NCI-H510A (cell line): ENCODE measurements at regions not wholly inside any gene's neighbourhood (a gene's known extent, or its start where the extent isn't known, plus 50 kb on each side); places are given as distances from the start of the nearest gene placed in this dataset.
"Not testable (repeated sequence)": the region's sequence is repeated elsewhere in the genome, so short reads cannot be mapped to it uniquely, and the experiment has no call there.

Source experiments
- DNase-seq: peaks from one replicate; lab custom pipeline; 2025; lab: John Stamatoyannopoulos, UW

DNA sequence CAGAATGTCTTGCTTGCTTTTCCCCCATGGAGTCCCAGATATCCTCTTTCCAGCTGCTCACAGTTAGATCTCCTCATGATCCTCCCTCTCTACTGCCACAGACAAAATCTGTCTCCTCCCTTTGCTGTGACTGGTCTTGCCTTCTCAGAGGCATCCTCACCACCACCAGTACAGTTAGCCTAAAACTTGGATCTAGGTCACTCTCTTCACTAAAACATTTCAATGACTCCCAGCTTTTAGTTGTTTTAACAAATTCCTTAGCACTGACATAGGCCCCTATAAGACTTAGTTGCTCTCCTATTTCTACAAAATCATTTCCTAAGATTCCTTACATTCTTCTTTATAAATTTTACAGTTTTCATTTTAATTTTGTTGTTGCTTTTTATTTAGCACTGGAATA lies 734.2 kb upstream of the CHAC2 start:
- DNase-seq, result no peak

DNA sequence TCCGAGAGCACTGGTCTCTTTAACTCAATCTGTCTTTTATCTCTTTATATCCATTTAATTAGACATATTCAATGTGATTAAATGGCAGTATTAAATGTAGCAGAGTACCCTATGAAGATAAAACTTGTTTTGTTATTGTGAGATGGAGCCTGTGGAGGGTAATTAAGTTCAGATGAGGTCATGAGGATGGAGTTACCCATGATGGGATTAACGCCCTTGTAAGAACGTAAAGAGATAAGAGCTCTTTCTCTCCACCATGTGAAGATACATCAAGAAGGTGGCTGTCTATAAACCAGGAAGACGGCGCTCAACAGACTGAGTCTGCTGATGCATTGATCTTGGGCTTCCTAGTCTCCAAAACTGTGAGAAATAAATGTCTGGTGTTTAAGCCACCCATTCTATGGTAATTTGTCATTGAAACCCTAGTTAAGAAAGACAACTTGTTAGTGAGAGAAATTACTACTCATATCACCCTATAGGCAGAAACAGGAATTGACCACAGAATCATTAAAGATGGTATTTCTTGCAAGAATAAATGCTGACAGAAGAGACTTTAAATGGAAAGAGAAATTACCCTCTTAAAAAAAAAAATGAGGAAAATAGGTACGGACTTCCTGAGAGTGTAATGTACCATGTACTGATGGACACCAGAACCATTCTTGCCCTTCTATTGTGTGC lies 738.7 kb upstream of the CHAC2 start:
- no peak for DNase-seq

DNA sequence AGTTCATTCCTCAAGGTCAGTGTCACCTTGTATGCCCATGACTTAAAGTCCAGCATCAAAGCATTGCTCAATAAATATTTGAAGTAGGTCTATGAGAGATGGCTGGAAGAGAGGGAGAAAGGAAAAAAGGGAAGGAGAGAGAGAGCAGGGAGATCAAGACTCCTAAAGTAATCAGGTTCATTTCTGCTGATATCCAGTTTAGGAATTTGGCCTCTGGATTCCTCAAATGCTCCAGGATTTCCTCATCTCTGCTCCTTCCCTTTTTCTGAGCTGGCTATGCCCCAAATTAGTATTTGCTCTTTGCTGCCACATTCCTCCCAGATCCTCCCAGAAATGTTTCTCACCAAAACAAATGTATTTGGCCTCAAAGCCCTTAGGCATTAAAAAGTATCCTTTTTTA lies 739.4 kb upstream of the CHAC2 start:
- DNase-seq, result no peak

DNA sequence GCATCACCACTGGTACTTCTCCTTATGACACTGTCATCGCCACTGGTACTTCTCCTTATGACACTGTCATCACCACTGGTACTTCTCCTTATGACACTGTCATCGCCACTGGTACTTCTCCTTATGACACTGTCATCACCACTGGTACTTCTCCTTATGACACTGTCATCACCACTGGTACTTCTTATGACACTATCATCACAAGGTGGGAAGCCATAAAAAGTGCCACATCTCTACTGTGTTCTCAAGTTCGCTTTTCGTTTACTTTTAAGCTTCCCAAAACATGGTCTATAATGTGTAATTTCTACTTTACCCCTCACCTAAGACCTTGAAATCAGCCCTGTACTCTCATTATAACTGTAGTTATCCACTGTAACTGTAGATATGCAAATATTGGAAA lies 745.4 kb upstream of the CHAC2 start:
- not testable (repeated sequence) for DNase-seq

DNA sequence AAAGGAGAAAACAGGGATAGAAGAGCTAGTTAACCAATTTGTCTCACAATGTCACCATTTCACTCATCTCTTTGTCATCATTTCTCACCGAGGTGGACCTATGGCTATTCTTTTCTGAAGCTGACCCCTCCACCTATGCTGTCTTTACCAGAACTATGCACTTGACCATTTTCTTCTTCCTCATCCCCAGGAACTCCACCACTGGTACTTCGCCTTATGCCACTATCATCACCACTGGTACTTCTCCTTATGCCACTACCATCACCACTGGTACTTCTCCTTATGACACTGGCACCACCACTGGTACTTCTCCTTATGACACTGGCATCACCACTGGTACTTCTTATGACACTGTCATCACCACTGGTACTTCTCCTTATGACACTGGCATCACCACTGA lies 745.8 kb upstream of the CHAC2 start:
- DNase-seq, result no peak

DNA sequence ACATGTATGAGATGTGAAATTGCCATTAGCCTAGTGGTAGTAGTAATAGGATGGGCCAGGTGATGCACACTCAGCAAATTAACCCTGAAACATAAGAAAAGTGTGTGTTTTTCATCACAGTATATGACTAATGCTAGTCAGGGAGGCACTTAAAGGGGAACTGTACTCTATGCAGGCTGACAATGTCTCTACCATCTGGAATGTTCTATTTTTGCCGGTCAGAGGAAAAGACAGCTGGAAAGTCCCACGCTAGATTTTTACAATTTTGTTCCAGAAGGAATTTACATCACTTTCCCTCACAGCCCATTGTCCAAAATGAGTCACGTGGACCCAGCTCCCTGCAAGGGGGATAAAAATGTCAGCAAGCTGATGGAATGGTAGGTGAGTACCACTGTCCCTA lies 746.3 kb upstream of the CHAC2 start:
- DNase-seq, result no peak

DNA sequence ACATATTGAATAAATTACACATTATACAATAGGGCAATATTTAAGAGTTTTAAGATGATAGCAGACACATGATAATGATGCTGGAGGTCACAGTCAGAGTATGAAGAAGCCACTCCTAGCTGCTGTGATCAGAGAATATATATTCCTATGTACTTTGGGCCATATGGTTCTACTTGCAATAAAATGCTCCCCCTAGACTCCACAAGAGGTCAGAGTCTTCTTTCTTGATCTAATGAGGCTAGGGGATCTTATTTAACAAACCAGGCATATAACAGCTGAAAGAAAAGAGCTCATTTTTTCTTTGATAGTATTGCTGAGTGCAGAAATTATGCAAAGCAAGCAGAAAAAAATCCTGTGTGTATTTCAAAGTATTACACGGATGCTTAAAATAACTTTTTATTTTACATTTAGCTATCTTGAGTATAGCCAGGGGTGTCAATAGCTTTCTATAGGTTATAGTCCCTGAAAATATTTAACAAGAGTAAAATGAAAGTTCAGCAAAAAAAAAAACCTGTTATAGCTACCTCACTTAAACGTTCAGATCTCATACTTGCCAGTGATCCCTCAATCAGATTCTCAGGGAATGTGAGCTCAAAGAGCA lies 748.7 kb upstream of the CHAC2 start:
- DNase-seq, result no peak

DNA sequence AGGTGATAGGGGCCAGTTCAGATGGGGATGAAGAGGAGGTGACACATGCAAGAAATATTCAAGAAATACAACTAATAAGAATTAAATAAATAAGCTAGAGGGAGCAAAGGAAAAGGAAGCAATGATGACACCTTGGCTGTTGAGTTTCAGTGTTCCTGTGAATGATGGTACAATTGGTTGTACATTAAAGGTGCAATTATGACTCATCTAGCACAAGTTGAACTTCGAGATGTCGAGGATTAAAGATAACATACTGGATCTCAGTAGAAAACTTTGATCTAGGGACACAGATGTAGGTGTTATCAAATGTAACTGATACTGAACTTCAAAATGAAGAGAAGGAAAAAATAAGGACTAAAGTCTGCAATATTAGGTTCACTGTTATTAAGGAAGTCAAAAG lies 760.6 kb upstream of the CHAC2 start:
- no peak for DNase-seq

DNA sequence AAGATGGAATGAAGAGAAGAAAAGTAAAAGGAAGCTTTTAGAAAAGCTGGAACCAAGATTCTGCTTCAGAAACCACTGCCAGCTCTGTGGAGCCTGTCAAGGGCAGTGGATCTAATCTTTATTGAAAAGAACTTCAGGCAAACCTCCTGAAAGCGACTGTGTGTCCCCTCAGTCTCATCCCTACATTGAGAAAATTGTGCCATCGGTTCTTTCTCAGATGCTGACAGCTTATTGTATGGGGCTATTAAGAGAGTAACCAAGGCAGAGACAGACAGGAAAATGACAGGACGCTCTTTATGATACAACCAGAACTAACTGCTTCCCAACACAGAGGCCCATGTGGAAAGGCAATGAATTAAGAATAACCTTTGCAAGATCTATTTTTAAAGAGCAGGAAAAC lies 763.2 kb upstream of the CHAC2 start:
- no peak for DNase-seq

DNA sequence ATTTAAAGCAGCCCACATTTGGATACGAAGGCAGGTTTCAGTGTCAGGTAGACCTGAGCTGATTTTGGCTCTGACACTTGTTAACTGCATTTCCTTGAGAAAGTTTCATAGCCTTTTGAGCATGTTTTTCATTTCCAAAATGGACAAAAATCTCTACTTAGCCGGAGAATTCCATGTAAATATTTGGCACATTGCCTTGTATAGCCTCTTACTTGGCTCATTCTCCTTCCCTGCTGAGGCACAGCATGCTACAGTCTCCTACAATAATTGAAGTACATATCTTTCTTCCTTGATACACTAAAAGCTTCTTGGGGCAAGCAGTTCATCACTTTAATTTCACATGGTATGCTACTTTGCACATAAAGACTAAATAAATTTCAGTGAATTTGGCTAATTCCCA lies 772.2 kb upstream of the CHAC2 start:
- no peak for DNase-seq

DNA sequence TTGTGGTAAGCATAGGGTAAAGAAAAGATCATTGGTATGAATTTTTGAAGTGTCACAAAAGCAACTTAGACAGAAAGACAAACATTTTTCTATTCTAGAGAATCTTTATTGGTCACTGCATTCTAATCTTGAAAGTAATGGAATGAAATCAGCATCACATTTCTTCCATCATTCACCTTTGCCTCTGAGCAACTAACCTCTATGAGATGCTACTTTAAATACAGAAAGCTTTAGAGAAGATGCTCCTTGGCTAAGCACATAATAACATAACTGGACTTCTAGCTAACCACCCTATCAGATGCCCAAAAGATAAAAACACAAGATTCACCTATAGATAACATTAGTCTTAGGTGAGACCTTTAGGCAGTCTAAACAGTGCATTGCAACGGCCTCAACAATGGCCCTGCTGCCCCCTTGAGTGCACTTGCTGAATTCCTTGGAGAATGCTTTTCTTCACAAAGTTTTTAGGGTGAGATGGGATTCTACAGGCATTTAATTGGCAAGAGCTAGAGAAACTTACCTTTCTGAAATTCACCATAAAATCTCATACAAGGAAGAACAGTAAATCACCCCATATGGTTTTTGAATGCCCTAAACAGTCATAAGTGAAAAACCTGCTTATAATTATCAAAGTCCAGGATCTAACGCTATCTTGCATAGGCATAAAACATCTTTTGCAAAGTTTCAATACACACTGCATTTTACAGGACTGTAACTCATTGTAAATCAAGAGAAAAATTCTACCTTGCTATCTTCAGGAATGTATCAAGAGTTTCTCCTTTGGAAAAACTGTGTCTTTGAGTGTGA lies 791.3 kb upstream of the CHAC2 start:
- DNase-seq, result no peak

DNA sequence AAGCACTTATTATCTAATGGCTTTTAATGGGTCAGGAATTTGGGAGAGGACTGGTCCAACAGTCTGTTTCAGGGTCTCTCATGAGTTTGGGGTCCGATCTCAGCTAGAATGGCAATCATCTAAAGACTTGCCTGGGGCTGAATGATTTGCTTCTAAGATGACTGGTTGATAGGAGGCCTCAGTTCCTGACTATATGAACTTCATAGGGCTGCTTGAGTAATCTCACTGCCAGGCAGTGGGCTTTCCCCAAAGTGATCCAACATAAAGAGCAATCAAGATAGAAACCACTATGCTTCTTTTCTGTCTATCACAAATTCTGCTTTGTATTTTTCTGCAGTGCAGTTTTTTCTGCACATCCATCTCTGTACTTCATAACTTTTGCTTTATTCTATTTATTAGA lies 793.5 kb upstream of the CHAC2 start:
- no peak for DNase-seq

DNA sequence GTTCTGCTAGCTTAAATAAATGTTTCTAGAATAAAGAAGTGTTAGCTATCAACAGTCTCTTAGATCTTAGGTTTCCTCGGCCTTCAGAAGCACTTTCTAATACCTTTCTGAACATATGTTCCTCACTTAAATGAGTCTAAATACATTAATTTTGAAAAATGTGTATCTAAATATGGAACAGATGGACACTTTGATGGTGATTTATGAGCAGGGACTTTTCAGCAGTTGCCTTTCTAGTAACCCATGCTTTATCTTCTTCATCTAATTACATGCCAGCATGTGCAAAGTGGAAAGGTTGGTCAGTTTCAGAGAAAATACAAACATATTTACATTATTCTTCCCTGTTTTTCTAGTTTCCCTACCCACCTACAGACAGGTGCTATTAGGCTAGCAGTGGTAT lies 797.0 kb upstream of the CHAC2 start:
- no peak for DNase-seq

DNA sequence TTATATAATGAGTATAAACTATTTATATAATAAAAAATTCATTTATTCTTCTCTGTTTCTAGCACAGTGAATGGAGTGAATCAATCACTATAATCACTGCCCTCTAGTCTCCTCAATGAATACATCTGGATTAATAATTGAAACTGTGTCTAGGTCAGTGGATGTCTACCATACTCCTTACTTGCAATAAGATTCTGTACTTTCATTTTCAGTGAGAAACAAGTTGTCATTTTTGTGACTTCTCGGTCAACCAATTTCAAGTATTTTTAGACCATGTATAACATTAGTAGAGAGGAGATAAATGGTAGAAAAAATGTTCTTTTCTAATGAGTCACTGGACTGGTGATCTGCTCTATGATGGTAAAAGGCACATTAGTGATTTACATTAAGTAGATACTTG lies 799.6 kb upstream of the CHAC2 start:
- DNase-seq, result no peak

DNA sequence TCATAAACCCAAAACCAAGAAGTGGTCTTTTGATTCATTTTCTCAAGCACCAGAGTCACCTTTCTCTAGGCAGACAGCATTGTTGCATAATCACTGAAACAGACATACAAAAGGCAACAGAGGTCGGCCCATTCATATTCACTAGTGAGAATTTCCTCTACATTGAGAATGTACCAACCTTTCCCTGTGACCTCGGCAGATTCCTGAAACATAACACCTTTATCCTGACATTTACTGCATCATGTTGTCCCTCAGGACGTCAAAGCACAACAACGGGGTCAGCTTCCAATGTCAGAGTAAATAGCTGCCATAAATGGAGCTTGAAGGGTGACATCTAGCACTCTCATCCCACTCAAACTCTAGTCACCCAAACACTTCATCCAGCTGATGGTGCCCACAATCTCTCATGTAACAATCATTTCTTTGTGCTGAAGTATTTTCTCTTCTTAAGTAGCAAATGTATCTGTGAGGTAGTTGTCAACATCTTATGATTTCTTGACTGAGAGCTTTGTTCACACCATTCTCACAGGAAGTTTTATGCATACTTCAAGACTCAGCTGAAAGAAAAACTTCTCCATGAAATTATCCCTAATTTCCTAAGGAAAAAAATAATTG lies 802.6 kb upstream of the CHAC2 start:
- peak; percentile 6 for DNase-seq

DNA sequence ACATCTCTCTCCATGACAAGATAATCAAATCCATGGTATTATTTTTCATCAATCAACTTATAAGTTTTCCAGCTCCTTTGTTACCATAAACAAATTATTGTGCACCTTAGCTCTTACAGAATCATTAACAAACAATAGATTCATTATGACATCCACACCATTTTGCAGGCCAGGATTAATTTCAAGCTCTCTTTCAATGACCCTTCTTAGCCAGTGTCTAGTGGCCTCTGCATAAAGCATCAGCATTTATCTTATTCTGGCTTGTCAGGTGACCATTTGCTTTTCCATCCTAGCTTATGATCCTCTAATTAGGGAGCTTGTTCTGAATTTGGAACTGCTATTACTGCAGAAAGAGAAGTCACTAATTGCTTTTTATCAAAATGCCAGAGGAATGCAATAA lies 806.2 kb upstream of the CHAC2 start:
- DNase-seq, result no peak

DNA sequence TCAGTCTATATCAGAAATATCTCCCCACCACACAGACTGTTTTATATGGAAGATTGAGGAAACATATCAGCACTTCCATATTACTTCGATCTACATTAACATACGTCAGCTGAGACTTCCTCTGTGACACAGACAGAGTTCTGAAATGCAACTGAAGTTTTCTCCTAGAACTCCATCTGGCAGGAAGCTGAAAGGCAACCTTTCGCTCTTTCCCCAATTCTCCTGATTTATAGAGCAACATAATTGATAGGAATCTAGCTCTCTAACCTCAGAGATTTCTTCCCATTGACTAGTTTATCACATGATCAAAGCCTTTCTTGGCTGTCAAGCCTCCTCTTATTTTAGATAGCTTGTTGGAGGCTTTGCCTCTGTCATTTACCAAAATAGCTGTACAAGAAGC lies 806.7 kb upstream of the CHAC2 start:
- DNase-seq, result no peak

DNA sequence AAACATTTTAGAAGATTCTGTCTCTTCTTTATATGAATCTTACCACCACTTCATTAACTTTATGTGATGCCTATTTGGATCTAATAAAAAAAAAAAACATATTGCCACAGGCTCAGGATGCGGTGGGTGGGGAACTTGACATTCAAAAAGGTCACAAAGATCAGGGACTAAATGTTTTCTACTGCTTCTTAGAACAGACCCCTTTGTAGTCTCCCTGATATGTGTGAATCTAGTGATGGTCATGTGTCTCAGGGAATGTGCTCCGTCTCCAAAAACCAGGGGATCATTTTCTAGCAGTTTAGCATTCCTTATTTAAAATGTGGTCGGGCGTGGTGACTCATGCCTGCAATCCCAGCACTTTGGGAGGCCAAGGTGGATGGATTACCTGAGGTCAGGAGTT lies 807.8 kb upstream of the CHAC2 start:
- no peak for DNase-seq

DNA sequence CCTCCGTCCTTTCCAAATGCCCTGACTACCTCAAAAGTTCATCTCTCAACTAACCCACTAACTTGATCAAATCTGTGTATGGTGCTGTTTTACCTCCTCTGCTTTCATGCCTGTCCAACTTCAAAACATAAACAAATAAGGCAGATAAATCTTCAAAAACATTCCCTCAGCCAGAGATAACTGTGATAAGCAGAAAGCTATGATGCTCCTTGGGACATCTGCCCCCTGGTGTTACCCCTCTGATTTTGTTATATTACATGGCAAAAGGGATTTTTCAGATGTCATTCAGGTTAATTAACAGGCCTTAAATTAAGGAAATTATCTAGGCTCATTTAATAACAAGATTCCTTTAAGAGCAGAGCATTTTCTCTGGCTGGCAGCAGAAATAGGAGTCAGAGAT lies 810.8 kb upstream of the CHAC2 start:
- no peak for DNase-seq

DNA sequence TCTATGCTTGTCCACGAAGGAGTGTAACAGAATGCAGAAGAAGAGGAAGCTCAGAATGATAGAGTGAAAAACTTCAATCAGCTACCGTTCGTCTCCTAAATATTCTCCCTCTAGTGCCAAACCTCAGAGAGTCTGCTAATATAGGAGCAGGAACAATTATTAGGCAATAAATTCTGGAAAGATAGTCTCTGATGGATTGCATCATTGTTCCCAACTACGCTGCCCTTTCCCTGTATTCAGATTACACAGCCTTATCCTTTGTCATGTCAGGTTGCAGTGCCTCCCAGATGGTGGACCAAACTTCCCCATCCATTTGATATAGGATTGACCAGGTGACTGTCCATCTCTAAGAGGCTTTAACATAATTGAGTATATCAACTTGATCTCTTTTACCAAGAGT lies 811.5 kb upstream of the CHAC2 start:
- DNase-seq, result no peak

DNA sequence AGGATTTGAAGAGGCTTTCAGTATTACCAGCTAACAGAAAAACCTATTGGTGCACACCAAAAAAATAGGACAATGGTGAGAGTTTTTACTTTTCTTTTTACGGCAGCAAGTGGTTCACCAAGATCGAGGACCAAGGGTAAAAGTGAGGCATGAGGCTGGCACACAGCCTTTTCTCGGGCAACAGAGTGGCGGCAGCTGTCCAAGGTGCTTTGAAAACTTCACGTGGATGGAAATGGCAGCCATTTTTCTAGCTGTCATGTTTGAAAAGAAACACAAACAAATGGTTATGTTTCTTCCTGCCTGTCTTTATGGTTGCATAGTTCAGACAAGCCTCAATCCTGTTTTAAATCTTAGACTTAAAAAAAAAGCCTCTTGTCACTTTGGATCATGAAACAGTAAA lies 812.5 kb upstream of the CHAC2 start:
- DNase-seq, result no peak

DNA sequence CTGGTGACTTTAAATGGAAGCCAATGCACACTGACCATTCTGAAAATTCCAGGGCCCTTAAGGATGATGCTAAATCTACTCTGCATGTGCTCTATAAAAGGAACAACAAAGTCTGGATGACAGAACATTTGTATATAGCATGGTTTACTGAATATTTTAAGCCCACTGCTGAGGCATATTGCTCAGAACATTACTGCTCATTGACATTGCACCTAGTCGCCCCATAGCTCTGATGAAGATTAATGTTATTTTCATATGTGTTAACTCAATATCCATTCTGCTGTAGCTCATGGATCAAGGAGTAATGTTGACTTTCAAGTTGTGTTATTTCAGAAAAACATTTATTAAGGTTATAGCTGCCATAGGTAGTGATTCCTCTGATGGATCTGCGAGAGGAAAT lies 827.5 kb upstream of the CHAC2 start:
- DNase-seq, result no peak

DNA sequence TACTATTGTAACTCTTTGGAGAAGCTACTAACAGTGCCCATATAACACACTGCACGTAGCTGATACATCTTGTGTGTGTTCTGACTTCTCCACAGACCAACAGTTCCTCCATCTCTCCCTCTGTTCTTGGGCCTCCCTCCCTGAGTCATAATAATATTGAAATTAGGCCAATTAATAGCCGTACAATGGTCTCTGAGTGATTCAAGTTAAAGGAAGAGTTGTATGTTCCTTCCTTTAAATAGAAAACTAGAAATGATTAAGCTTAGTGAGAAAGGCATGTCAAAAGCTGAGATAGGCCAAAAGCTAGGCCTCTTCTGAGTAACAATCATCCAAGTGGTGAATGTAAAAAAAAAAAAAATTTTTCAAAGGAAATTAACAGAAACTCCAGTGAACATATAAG lies 828.4 kb upstream of the CHAC2 start:
- no peak for DNase-seq
